NCI-H82 treated with DMSO at 0.1 percent for 48 hours (cell line): ENCODE measurements at regions not wholly inside any gene's neighbourhood (a gene's known extent, or its start where the extent isn't known, plus 50 kb on each side); places are given as distances from the start of the nearest gene placed in this dataset.

Source experiments
- DNase-seq: peaks from one replicate; lab custom pipeline; 2025; ENCODE audit not compliant: unreplicated experiment; lab: John Stamatoyannopoulos, UW

- DNase-seq = no peak
Measured at GRCh38 chr13:34515201-34515600, 426.9 kb upstream of the NBEA start.

GRCh38 chr13:34521171-34521570 lies 420.9 kb upstream of the NBEA start:
- no peak for DNase-seq

GRCh38 chr13:34522808-34523207 lies 419.3 kb upstream of the NBEA start:
- DNase-seq = no peak

GRCh38 chr13:34523406-34523805 lies 418.7 kb upstream of the NBEA start:
- DNase-seq = no peak

GRCh38 chr13:34533941-34534340 lies 408.1 kb upstream of the NBEA start:
- no peak for DNase-seq

GRCh38 chr13:34542321-34542720 lies 399.7 kb upstream of the NBEA start:
- DNase-seq = no peak

- DNase-seq = no peak
Measured at GRCh38 chr13:34543836-34544235, 398.2 kb upstream of the NBEA start.

- DNase-seq = no peak
Measured at GRCh38 chr13:34545461-34545860, 396.6 kb upstream of the NBEA start.

- DNase-seq = no peak
Measured at GRCh38 chr13:34546344-34547250, 395.5 kb upstream of the NBEA start.

- no peak for DNase-seq
Measured at GRCh38 chr13:34547929-34548328, 394.1 kb upstream of the NBEA start.

- DNase-seq = no peak
Measured at GRCh38 chr13:34553376-34553775, 388.7 kb upstream of the NBEA start.

- DNase-seq = no peak
Measured at GRCh38 chr13:34555988-34556387, 386.1 kb upstream of the NBEA start.

- no peak for DNase-seq
Measured at GRCh38 chr13:34561033-34561432, 381.0 kb upstream of the NBEA start.

GRCh38 chr13:34567597-34567996 lies 374.5 kb upstream of the NBEA start:
- no peak for DNase-seq

- no peak for DNase-seq
Measured at GRCh38 chr13:34570698-34571353, 371.2 kb upstream of the NBEA start.

GRCh38 chr13:34571716-34572115 lies 370.4 kb upstream of the NBEA start:
- DNase-seq = peak; percentile 44

- no peak for DNase-seq
Measured at GRCh38 chr13:34577051-34577450, 365.0 kb upstream of the NBEA start.

GRCh38 chr13:34578471-34578870 lies 363.6 kb upstream of the NBEA start:
- DNase-seq = no peak

GRCh38 chr13:34578917-34579316 lies 363.2 kb upstream of the NBEA start:
- no peak for DNase-seq

- no peak for DNase-seq
Measured at GRCh38 chr13:34583181-34583580, 358.9 kb upstream of the NBEA start.

GRCh38 chr13:34587576-34587975 lies 354.5 kb upstream of the NBEA start:
- no peak for DNase-seq

- no peak for DNase-seq
Measured at GRCh38 chr13:34588362-34588761, 353.7 kb upstream of the NBEA start.
